GM18517 (cell line): ENCODE measurements at regions not wholly inside any gene's neighbourhood (a gene's known extent, or its start where the extent isn't known, plus 50 kb on each side); places are given as distances from the start of the nearest gene placed in this dataset.
"Not testable (repeated sequence)": the region's sequence is repeated elsewhere in the genome, so short reads cannot be mapped to it uniquely, and the experiment has no call there.

Source experiments
- ATAC-seq: cut with Tn5 transposase; IDR thresholded peaks from one replicate; pipeline ENCODE4 v1.9.1; 2021; ENCODE audit warnings: mild to moderate bottlenecking, moderate library complexity; ENCODE audit not compliant: unreplicated experiment

DNA sequence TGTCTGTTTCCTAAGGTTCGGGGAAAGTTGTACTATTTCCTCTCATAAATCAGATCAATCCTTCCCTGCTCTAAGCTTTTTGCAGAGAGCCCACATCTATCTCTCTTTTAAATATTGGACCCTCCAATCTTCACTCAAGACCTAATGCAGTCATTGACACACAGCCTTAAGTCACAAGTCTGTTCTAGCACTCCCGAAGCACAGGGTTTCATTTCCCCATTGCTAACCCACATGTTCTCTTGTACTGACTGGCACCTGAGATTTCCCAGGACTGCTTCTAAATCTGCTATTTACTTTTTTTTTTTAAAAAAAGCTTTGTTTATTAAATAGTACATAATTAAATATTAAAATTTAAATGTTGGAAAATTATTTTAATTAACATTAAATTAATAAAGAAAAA lies 674.7 kb downstream of the TBC1D22A start:
- no peak for ATAC-seq

DNA sequence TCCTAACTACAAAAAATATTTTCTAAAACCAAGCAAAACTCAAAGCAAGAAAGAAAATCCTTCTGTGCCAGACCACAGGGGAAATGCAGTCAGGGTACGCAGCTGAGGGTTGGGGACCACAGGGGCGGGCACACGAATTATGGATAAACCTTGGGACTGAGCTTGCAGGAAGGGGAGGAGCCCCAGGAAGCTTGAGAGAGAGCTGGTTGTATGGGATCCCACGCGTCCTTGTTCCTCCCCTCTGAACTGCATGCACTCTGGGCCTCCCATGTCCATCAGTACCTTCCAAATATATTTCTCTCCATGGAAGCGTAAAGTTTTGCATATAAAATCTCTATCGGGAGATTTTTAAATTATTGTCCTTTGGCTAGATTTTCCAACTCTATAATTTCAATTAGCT lies 673.4 kb downstream of the TBC1D22A start:
- no peak for ATAC-seq

DNA sequence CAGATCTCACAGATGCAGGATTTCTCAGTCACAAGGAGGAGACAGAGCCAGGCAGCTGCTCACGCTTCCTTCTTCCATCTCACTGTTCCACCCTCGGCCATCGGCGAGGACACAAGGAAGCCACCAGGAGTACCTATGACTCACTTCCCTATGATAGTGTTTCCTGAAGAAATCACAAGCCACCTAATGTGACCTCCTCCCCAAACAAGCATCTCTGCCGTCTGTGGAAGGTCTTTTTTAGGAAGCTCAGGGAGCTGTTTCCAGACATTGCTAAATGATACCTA lies 672.7 kb downstream of the TBC1D22A start:
- no peak for ATAC-seq

DNA sequence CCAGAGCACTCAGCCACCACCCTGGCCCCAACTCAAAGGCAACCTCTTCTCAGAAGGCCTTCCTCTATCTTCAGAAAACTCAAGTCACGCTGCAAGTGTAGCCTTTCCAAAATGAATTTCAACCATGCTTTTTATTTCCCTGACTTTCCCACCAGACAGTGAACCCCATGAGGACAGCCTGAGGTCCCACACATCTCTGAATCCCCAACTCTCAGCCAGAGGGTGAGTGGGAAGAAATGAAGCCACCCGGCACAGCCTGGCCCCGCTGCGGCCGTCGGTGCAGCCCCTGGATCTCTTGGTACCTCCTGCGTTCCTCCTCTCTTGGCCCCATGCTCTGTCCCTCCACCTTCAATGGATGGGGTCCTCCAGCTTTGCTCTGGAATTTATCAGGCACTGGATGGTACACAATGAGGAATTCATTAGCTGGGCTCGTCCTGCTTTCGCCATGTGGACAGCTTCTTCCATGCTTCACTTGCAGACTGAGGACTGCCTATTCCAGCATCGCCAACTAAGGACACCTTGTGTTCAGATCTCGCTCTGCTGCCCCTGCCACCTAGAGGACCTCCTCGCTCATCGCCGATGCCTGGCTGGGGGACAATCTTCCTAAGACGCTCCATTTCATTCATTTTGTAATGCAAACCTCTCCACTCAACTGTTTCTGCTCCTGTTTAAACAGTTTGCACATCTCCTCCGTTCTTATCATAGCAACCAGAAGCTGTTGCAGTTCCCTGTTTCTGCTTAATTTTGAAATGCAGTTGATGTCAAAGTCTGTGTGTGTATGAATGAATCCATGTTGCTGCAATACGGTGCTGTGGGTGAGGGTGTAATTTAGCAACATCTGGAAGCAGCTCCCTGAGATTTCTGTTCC lies 672.1 kb downstream of the TBC1D22A start:
- ATAC-seq: no peak

DNA sequence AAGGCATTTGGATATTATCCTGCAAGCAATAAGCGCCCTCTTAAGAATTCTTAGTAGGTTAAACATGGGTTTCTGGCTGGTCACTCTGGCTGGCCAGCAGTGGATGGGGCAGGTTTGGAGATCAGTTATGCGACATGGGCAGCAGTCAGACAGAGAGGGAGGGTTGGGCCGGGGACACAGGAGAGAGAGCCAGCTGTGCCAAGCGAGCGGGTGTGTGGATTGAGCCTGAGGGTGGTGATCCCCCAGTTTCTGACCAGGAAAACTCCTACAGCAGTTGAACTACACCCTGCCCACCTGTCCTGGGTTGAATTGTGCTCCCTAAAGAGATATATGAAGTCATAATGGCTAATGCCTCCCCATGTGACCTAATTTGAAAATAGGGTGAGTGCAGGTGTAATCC lies 671.2 kb downstream of the TBC1D22A start:
- ATAC-seq: no peak

DNA sequence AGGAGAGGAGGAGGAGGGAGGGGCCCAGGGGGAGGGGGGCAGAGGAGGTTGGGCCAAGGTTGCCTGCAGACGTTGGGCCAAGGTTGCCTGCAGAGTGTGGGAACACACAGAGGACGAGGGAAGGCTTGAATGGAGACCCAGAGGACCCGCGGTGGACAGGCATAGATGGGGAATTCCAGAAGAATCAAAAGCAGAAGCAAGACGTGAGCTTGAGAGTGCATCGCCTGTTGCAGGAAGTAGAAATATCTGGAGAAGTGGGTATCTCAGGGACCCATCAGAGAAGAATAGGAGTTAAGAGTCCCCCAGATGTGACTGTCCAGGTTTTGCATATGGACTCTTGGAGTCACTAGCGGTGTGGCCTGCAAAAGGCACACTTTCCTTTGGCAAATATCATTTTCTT lies 670.2 kb downstream of the TBC1D22A start:
- ATAC-seq: no peak

DNA sequence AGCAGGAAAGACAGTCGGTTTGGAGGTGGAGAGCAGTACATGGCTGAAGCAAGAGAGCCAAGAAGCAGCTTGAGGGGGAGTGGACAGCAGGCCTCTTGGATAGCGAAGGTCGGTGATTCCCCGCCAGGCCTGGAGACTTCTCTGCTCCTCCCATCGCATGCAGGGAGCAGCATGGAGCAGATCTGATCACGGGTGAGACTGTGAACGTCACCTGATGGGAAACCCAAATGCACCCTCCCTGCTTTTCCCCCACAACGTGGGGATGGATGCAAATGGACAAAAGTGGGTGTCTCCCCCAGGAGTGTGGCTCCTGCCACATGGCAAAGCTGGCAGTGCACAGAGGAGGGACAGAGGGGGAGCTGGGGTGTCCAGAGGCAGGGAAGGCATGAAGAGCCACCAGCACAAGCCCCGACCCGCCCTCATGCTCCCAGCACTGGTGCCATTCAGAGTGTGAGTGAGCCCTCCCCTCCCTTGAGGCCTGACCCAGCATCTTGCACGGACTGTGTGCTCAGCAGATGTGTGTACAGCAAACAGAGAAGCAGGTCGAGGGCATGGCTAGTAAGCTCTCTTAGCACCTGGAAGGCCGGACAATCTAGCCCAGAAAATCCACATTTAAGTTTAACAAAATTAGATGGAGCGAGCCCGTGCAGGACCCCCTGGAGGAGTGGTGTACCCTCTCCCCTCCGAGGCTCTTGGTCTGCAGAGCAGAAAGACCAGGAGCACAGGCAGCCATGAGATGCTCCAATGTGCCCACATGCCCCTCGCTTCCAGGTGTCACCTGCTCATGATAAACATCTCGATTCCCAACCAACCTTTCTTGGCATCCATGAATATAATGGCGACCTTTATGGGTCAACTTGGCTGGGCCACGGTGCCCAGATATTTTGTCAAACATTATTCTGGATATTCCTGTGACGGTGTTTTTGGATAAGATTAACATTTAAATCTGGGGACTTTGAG lies 661.7 kb downstream of the TBC1D22A start:
- ATAC-seq: no peak

DNA sequence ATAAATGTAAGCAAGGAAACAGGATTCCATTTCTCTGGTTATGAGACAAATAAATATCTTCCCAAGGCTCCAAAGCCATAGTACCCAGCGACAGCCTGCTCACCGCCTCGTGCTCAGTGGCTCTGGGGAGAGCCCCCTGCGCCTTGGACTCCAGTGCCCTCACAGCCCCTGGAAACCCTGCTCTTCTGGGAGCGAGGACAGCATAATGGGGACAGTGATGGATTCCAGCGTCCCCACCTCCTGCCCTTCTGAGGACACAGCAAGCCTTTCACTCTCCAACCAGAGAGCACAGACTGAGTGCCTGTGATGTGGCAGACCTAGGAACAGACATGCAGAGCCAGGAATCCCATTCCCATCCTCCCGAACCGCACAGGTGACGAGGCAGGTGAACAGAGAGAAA lies 660.8 kb downstream of the TBC1D22A start:
- ATAC-seq: no peak

DNA sequence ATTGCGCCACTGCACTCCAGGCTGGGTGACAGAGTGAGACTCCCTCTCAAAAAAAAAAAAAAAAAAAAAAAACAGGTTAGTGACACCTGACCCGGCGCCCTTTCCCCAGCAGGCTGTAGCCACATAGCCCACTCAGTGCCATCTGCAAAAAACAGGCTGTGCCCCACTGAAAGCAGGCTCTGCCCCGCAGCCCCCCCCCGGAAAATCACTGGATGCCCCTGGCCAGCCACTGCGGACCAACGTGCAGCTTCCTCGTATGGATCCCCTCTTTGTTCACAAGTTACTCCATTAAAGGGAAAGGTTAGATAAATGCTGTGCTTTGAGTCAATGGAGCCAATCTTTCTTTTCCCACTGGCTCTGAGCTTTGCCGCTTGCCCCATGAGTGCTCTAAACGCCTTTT lies 660.3 kb downstream of the TBC1D22A start:
- ATAC-seq: no peak

DNA sequence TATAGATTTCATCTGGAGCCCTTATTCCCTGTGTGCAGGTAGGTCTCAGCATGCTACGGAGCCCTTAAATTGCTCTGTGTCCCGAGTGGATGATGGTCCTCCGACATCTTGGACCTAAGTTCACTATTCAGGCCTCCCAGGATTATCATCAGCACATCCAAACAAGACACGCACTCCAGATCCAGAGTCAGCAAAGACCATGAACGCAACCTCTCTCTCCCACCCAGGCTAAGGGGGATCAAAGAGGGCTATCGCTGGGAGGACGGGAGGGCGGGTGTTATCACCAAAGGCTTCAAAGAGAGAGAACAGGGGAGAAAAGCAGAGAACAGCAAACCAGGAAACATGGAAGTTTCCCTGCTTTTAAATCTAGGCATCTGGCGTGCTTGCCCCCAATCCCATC lies 659.4 kb downstream of the TBC1D22A start:
- ATAC-seq: no peak

DNA sequence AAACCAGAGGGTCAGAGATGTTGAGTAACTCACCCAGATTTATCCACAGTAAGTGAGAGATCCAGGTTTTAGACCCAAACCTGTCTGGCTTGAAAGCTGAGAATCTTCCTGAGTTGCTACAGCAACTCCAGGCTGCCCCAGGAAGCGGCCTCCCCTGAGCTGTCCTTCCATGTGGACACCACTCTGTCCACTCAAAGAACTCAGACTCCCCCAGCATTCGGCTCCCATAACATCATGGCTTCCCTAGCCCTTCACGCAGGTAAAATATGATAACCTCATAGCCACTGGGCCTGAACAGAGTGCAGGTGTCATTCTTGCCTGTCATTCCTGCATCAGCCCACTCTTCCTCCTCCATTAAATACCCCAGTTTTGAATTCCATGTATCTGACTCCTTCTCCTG lies 657.8 kb downstream of the TBC1D22A start:
- no peak for ATAC-seq

DNA sequence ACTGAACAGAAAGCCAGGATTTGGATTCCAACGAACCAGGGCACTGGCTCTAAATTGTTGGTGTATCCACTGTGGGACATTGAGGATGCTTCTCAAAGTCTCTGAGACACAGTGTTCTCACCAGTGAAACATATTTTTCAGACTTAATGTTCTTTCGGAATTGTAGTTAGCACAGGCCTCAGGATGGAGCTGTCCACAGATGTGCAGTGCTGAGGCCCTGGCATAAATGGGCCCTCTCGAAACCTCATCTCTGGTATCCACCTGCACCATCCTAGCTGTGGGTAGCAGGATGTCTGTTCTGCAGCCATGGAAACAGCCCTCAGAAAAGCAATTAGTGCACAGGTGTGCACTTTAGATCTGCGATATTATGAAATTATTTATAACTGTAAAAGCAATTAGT lies 656.8 kb downstream of the TBC1D22A start:
- no peak for ATAC-seq

DNA sequence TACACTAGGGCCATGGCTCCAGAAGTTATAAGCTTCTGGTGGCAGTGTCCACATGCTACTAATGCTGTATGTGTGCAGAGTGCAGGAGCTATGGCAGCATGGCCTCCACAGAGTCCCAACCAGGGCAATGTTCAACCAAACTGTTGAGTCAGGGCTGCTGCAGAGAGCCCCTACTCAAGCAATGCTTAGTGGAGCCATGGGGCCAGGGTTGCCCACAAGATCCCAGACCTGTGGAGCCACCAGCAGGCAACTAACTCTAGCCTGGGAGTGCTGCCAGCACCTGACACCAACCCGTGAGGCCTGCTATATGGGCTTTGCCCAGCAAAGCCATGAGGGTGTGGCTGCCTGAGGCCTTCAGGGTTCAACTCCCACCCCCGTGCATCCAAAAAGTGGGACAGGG lies 655.2 kb downstream of the TBC1D22A start:
- ATAC-seq: no peak

DNA sequence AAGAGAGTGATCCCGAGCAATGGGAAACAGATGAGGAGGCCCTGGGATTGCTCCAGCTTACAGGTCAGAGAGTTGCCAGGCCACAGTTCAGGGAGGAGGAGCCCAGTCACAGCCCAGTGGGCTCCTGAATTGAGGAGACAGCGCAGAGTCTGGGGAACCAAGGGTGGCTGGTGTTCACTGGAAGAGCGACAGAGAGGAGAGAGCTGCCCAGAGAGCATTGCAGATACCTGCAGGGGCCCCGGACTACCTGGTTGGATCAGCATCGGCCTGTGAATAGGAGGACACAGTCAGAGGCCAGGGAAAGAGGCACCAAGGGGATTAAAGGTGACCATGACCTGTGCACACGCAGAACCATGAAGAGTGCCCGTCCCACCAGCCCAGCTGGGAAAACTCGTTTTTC lies 648.6 kb downstream of the TBC1D22A start:
- ATAC-seq: no peak

DNA sequence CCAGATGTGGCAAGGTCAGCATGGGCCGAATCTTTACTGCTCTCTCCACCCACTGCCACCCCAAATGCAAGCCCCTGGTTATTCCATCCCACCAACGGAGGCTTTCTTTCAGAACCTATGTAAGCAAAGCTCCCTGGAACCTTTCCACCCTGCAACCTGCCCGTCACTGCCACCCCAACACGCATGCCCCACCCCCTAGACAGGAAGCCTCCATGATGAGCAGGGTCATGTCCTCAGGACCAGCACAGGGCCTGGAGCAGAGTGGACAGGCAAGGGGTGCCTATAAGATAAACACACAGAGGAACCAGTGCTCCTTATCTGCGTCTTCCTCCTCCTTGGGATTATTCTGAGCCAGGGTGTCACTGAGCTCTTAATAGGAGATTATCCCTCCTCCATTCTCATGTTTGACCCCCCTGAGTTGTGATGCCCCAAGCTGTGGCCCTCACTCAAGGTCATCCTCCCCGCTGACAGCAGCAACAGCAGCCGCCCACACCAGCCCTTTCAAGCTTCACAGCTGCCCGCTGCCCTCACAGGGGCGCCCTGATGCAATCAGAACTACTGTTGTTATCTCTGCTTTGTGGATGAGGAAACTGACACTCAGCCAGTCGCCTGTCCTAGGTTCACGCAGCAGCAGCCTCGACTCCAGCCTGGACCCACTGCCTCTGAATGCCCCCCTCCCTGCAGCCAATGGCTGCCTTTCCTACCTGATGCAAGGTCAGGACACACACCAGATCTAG lies 647.3 kb downstream of the TBC1D22A start:
- no peak for ATAC-seq

DNA sequence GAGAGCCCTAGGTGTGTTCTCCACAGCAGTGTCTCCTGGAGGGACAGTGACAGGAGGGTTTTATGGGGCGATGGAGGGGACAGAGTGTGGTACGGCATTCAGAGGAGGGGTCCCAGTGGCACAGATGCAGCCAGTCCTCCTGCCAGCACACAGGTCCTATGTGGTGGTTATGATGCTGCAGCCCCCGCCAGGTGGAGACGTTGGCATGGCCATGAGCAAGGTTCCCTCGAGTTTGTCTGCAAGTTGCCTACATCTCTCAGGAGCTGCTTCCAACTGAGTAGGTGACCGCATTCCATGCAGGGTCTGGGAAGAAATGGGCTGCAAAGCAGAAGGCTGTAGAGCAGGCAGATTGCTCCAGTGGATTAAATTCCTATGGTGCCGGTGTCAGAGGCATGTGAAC lies 646.0 kb downstream of the TBC1D22A start:
- no peak for ATAC-seq

DNA sequence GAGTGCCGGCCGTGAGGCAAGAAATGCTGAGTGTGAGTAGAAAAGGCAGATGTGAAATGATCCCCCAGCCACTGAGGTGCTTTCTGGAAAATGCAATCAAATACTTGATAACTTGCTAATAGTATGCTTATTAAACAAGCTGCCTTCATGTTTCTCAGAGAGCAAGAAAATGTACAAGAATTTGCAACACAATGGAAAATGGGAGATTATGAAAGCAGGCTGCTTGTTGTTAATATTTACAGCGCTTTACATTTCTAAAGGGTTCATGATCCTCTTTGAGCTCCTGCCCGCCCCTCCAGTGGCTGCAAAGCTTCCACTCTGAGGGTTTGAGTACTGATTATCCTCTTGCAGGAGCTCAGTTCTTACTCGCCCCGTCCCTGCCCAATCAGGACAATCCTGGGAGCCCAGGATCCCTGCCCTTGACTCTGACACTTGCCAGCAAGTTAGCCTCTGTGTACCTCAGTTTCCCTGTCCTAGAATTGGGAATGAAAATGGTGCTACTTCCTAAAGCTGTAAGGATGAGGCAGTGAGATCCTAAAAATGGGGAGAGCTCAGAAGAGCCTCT lies 645.1 kb downstream of the TBC1D22A start:
- no peak for ATAC-seq

DNA sequence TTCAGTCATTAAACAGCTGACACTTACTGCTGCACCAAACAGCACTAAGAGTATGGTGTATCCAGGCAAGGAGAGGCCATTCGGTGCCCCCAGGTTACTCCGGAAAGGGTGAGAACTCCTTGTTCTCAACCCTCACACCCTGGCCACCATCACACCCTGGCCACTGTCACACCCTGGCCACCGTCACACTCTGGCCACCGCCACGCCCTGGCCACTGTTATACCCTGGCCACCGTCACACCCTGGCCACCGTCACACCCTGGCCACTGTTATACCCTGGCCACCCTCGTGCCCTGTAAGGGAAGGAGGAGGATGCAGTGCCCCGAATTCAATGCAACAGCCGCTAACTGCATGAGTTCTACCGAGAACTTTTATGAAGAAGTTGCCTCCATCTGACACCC lies 644.4 kb downstream of the TBC1D22A start:
- ATAC-seq: no peak

DNA sequence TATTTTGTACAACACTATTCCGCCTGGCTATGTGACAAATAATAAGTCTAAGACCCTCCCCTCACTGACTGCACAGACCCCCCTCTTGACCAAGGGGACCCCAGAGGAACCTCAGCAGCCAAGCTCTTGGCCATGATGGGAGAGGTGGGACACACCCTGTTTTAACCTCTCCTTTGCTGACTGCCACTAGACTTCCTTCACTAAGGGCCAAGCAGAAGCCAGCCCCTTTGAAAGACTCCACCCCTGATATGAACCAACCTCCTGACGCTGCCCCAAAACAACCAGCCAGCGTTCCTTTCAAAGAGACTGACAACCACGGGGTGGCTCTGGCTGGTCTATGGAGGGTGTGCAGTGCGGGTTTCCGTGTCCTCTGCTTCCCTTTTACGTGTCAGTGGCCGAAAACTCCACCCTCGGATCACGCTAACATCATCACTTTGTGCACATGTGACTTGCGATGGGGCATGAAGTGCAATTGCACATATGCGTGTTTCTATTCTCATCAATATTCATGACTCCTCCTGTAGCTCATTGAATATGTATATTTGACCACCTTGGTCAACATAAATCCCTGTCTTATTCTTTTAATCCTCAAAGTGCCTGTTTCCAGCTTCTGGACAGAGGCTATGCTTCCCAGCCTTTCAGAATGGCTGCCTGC lies 643.9 kb downstream of the TBC1D22A start:
- ATAC-seq: no peak

DNA sequence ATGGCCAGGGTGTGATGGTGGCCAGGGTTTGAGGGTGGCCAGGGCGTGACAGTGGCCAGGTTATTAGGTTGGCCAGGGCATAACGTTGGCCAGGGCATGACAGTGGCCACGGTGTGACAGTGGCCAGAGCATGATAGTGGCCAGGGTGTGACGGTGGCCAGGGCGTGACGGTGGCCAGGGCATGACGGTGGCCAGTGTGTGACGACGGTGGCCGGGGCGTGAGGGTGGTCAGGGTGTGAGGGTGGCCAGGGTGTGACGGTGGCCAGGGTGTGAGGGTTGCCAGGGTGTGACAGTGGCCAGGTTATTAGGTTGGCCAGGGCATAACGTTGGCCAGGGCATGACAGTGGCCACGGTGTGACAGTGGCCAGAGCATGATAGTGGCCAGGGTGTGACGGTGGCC lies 642.8 kb downstream of the TBC1D22A start:
- not testable (repeated sequence) for ATAC-seq
